ENCODE measurements at regions not wholly inside any gene's neighbourhood (a gene's known extent, or its start where the extent isn't known, plus 50 kb on each side); places are given as distances from the start of the nearest gene placed in this dataset.
"Not testable (repeated sequence)": the region's sequence is repeated elsewhere in the genome, so short reads cannot be mapped to it uniquely, and the experiment has no call there.

GRCh38 chr2:97321936-97322713 is 209.2 kb downstream of the ANKRD36 start:
- not testable (repeated sequence) for TF ChIP-seq CTCF (IDR thresholded peaks at IDR 0.05; ENCODE audit: borderline replicate concordance, extremely low read depth, low read length, poor library complexity, severe bottlenecking); EZH2 (IDR thresholded peaks at IDR 0.05; ENCODE audit: borderline replicate concordance, low read depth, low read length, severe bottlenecking)
